H9 (cell line): ENCODE measurements at regions not wholly inside any gene's neighbourhood (a gene's known extent, or its start where the extent isn't known, plus 50 kb on each side); places are given as distances from the start of the nearest gene placed in this dataset.

Experiments
- DNase-seq: peaks from one replicate; pipeline ENCODE4 v3.0.0-alpha.2; 2017
- H2AFZ ChIP-seq: one replicate; pipeline ENCODE4 v1.6.1; 2013; ENCODE audit warnings: mild to moderate bottlenecking, low read length, control low read depth, moderate library complexity
- H2AK5ac ChIP-seq: 2 replicates; pipeline ENCODE4 v1.6.1; 2013; ENCODE audit warnings: low read length, control low read depth, mixed read lengths; ENCODE audit not compliant: insufficient read length
- H2BK120ac ChIP-seq: one replicate; pipeline ENCODE4 v1.6.1; 2013; ENCODE audit warnings: low read depth, mild to moderate bottlenecking, low read length, control low read depth, inconsistent platforms; ENCODE audit not compliant: poor library complexity, severe bottlenecking
- H2BK12ac ChIP-seq: 2 replicates; pipeline ENCODE4 v1.6.1; 2013; ENCODE audit warnings: low read length, control low read depth, mixed read lengths, low read depth; ENCODE audit not compliant: insufficient read length
- H2BK15ac ChIP-seq: 2 replicates; pipeline ENCODE4 v1.6.1; 2013; ENCODE audit warnings: low read depth, low read length, control low read depth
- H2BK20ac ChIP-seq: one replicate; pipeline ENCODE4 v1.6.1; 2013; ENCODE audit warnings: low read depth, mild to moderate bottlenecking, low read length, control low read depth, inconsistent platforms; ENCODE audit not compliant: poor library complexity, severe bottlenecking
- H2BK5ac ChIP-seq: 2 replicates; pipeline ENCODE4 v1.6.1; 2013; ENCODE audit warnings: low read length, control low read depth, mixed read lengths; ENCODE audit not compliant: insufficient read length
- H3K14ac ChIP-seq: 2 replicates; pipeline ENCODE4 v1.6.1; 2013; ENCODE audit warnings: low read length, control low read depth; ENCODE audit not compliant: insufficient read depth
- H3K18ac ChIP-seq: 2 replicates; pipeline ENCODE4 v1.6.1; 2013; ENCODE audit warnings: low read depth, mild to moderate bottlenecking, mixed read lengths, low read length, control low read depth; ENCODE audit not compliant: insufficient read length
- H3K23ac ChIP-seq: 2 replicates; pipeline ENCODE4 v1.6.1; 2013; ENCODE audit warnings: low read length, control low read depth, mixed read lengths, low read depth; ENCODE audit not compliant: insufficient read length
- H3K23me2 ChIP-seq: 2 replicates; pipeline ENCODE4 v1.6.1; 2013; ENCODE audit warnings: low read depth, mild to moderate bottlenecking, mixed read lengths, low read length, control low read depth; ENCODE audit not compliant: insufficient read length, poor library complexity, severe bottlenecking
- H3K27ac ChIP-seq: 2 replicates; pipeline ENCODE4 v1.5.1; 2013; ENCODE audit warnings: low read length, control low read depth, mixed read lengths, low read depth; ENCODE audit not compliant: insufficient read length
- H3K27me3 ChIP-seq: 2 replicates; pipeline ENCODE4 v1.6.1; 2013; ENCODE audit warnings: low read length, control low read depth, inconsistent platforms; ENCODE audit not compliant: insufficient read depth
- H3K4ac ChIP-seq: 2 replicates; pipeline ENCODE4 v1.6.1; 2013; ENCODE audit warnings: low read depth, mild to moderate bottlenecking, control low read depth, inconsistent platforms, low read length, moderate library complexity
- H3K4me1 ChIP-seq: 2 replicates; pipeline ENCODE4 v1.6.1; 2013; ENCODE audit warnings: low read length, control low read depth, inconsistent platforms; ENCODE audit not compliant: insufficient read depth
- H3K4me2 ChIP-seq: 2 replicates; pipeline ENCODE4 v1.6.1; 2013; ENCODE audit warnings: low read length, control low read depth, mixed read lengths; ENCODE audit not compliant: insufficient read length, insufficient read depth
- H3K56ac ChIP-seq: 2 replicates; pipeline ENCODE4 v1.6.1; 2013; ENCODE audit warnings: low read depth, mild to moderate bottlenecking, mixed read lengths, low read length, control low read depth; ENCODE audit not compliant: insufficient read length
- H3K79me1 ChIP-seq: 2 replicates; pipeline ENCODE4 v1.6.1; 2013; ENCODE audit warnings: low read depth, mild to moderate bottlenecking, moderate library complexity, low read length, control low read depth, inconsistent platforms; ENCODE audit not compliant: insufficient read depth, poor library complexity, severe bottlenecking
- H3K79me2 ChIP-seq: 2 replicates; pipeline ENCODE4 v1.6.1; 2013; ENCODE audit warnings: low read length, control low read depth, inconsistent platforms; ENCODE audit not compliant: insufficient read depth
- H3K9ac ChIP-seq: 2 replicates; pipeline ENCODE4 v1.6.1; 2013; ENCODE audit warnings: low read length, control low read depth, mixed read lengths; ENCODE audit not compliant: insufficient read length; ENCODE audit errors: extremely low read depth
- H3K9me3 ChIP-seq: one replicate; pipeline ENCODE4 v1.6.1; 2013; ENCODE audit warnings: low read depth, low read length, inconsistent platforms; ENCODE audit not compliant: control insufficient read depth
- H3T11ph ChIP-seq: one replicate; pipeline ENCODE4 v1.6.1; 2013; ENCODE audit warnings: mild to moderate bottlenecking, low read length, control low read depth, inconsistent platforms
- H4K20me1 ChIP-seq: one replicate; pipeline ENCODE4 v1.6.1; 2013; ENCODE audit not compliant: control insufficient read depth, insufficient read length, insufficient read depth
- H4K5ac ChIP-seq: 2 replicates; pipeline ENCODE4 v1.6.1; 2013; ENCODE audit warnings: low read depth, mild to moderate bottlenecking, mixed read lengths, low read length, control low read depth; ENCODE audit not compliant: insufficient read length
- H4K8ac ChIP-seq: replicated peaks from 2 replicates; pipeline ENCODE4 v1.6.1; 2013; ENCODE audit warnings: low read length, control low read depth, mixed read lengths, low read depth; ENCODE audit not compliant: insufficient read length
- H4K91ac ChIP-seq: 2 replicates; pipeline ENCODE4 v1.6.1; 2013; ENCODE audit warnings: low read depth, mild to moderate bottlenecking, moderate library complexity, mixed read lengths, low read length, control low read depth; ENCODE audit not compliant: insufficient read length
- H3K27ac Mint-ChIP-seq, 3 experiments: 2 replicates in 2 of 3; 3 replicates in 1 of 3; pipeline ENCODE4 v1.8.0; 2020 to 2021; ENCODE audit warnings: mixed read lengths in 3 of 3, mild to moderate bottlenecking in 1 of 3, moderate library complexity in 1 of 3
- H3K27me3 Mint-ChIP-seq: 2 replicates; pipeline ENCODE4 v1.8.0; 2021; ENCODE audit warnings: low read depth, mild to moderate bottlenecking, moderate library complexity, mixed read lengths
- H3K36me3 Mint-ChIP-seq, 3 experiments: 2 replicates in 2 of 3; 3 replicates in 1 of 3; pipeline ENCODE4 v1.8.0; 2020 to 2021; ENCODE audit warnings: low read depth in 3 of 3, mixed read lengths in 3 of 3; ENCODE audit not compliant: insufficient read depth in 1 of 3
- H3K4me1 Mint-ChIP-seq, 2 experiments: 2 replicates each; pipeline ENCODE4 v1.8.0; 2020; ENCODE audit warnings: mixed read lengths in 2 of 2
- H3K4me3 Mint-ChIP-seq, 2 experiments: 2 replicates in 1 of 2; 3 replicates in 1 of 2; pipeline ENCODE4 v1.8.0; 2020 to 2021; ENCODE audit warnings: mild to moderate bottlenecking in 2 of 2, mixed read lengths in 2 of 2, moderate library complexity in 1 of 2
- H3K9me3 Mint-ChIP-seq, 2 experiments: 2 replicates in 1 of 2; 3 replicates in 1 of 2; pipeline ENCODE4 v1.8.0; 2020; ENCODE audit warnings: mild to moderate bottlenecking in 2 of 2, mixed read lengths in 2 of 2, moderate library complexity in 1 of 2
- WGBS: extraction: QIAGEN DNeasy Blood & Tissue Kit; methylation state at CpG from one replicate; pipeline ENCODE4 v1.1.7; 2013; ENCODE audit warnings: missing lambda C conversion rate, low lambda C conversion rate, mixed read lengths; ENCODE audit not compliant: insufficient read length; ENCODE audit errors: extremely low coverage; 5-methylcytosine and 5-hydroxymethylcytosine counted together
- TF ChIP-seq, protein P1 (sequence below): fragments of 200-600 bp; sonication (generic); conservative IDR thresholded peaks from 3 replicates; pipeline ENCODE4 v1.8.0; 2021; ENCODE audit warnings: antibody characterized with exemption, mild to moderate bottlenecking

DNA sequence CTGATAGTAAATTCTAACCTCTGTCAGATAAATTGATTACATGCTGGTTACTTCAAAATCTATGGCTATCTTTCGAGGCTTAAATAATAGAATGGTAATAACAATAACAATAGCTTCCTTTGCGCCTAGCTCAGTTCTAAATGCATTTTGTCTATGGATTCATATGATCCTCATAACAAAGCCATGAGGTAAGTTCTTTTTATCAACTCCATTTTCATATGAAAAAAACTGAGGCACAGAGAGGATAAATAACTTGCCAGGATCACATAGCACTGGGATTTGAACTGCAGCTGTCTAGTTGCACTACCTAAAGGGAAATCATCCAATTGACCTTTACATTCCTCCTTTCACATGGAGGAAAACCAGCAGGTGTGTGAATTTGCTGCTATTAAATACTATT lies 108.6 kb upstream of the ARX start:
- Histone ChIP-seq H3T11ph (no peak overlapping the region), H3K23me2 (no peaks in the 10 kb centered on the region), H3K18ac (no peak overlapping the region), H3K4ac (no peak overlapping the region), H3K4me1 (peaks cover 2% of the 10 kb centered on the region), H4K91ac (no peak overlapping the region), H3K9me3 (peaks cover 12% of the 10 kb centered on the region), H3K27ac (no peak overlapping the region), H2AK5ac (no peak overlapping the region), H2BK5ac (no peak overlapping the region), H3K9ac (no peak overlapping the region), H3K79me1 (no peaks in the 10 kb centered on the region), H4K20me1 (no peaks in the 10 kb centered on the region), H3K14ac (no peak overlapping the region), H4K8ac (no peak overlapping the region), H3K56ac (no peak overlapping the region), H3K27me3 (no peaks in the 10 kb centered on the region), H2BK15ac (no peak overlapping the region), H2BK12ac (no peak overlapping the region), H2BK20ac (no peak overlapping the region), H3K4me2 (no peak overlapping the region), H3K23ac (no peak overlapping the region), H2AFZ (no peak overlapping the region), H2BK120ac (no peak overlapping the region), H4K5ac (no peak overlapping the region), H3K79me2 (no peaks in the 10 kb centered on the region)
- no peak overlapping the region for H3K4me3 Mint-ChIP-seq
- H3K4me1 Mint-ChIP-seq, result peaks cover 4 to 8% of the 10 kb centered on the region in 2 experiments; a peak in 3 of 4 replicates
- no peak overlapping the region for H3K27ac Mint-ChIP-seq
- H3K36me3 Mint-ChIP-seq, result peaks cover 6 to 21% (median 14%) of the 10 kb centered on the region in 3 experiments; a peak in 6 of 7 replicates
- TF ChIP-seq, protein P1, sequence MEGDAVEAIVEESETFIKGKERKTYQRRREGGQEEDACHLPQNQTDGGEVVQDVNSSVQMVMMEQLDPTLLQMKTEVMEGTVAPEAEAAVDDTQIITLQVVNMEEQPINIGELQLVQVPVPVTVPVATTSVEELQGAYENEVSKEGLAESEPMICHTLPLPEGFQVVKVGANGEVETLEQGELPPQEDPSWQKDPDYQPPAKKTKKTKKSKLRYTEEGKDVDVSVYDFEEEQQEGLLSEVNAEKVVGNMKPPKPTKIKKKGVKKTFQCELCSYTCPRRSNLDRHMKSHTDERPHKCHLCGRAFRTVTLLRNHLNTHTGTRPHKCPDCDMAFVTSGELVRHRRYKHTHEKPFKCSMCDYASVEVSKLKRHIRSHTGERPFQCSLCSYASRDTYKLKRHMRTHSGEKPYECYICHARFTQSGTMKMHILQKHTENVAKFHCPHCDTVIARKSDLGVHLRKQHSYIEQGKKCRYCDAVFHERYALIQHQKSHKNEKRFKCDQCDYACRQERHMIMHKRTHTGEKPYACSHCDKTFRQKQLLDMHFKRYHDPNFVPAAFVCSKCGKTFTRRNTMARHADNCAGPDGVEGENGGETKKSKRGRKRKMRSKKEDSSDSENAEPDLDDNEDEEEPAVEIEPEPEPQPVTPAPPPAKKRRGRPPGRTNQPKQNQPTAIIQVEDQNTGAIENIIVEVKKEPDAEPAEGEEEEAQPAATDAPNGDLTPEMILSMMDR, result no peak
- no CpG with 5 or more reads among the region's 2 CpGs for WGBS
- no peak for DNase-seq
- H3K9me3 Mint-ChIP-seq, result peaks cover 28 to 38% of the 10 kb centered on the region in 2 experiments
- H3K27me3 Mint-ChIP-seq, result peaks cover 4% of the 10 kb centered on the region; the same call in 1 of the 2 replicates
